OCI-LY1 (cell line): ENCODE measurements at regions not wholly inside any gene's neighbourhood (a gene's known extent, or its start where the extent isn't known, plus 50 kb on each side); places are given as distances from the start of the nearest gene placed in this dataset.

Experiments used
- EZH2 ChIP-seq: fragments of 200-600 bp; sonication (generic), shearing (Covaris generic); IDR thresholded peaks from 2 replicates; pipeline ENCODE4 v1.8.0; 2017; ENCODE audit warnings: borderline replicate concordance, mixed run types, mild to moderate bottlenecking, antibody characterized with exemption, low read length, moderate library complexity, mixed read lengths
- TF ChIP-seq, protein P1 (sequence below): fragments of 200-600 bp; sonication (generic), shearing (Covaris generic); IDR thresholded peaks from 2 replicates; pipeline ENCODE4 v1.5.1; 2017; ENCODE audit warnings: mild to moderate bottlenecking, antibody characterized with exemption, low read length, moderate library complexity, mixed read lengths

DNA sequence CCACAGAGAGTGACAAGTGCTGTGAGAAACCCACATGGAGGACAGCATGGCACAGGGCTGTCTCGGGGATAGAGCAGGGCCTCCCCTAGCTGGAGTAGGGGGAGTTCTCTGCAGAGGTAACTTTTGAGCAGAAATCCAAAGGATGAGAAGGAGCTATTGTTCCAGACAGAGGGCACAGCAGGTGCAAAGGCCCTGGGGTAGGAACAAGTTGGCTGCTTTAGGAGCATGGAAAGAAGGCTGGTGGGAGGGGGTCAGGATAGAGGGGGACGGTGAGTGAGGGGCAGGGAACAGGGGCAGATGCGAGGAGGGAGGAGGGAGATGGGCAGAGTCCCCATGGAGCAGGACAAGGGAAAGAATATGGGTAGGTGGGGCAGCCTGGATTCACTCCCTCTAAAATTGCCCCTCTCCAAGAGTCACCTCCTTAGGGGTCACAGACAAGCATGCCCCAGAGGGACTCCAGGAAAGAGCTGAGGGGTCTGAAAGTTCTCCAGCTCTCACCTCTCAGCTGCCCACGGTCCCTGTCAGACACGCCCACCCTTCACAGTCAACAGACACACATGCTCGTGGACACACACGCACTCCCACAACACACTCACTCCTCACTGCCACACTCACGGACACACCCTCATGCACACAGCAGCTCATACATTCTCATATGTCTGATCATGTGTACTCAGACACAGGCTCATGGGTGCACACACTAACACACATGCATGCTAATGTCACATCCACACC lies 110.7 kb downstream of the LITAF start:
- TF ChIP-seq, protein P1, sequence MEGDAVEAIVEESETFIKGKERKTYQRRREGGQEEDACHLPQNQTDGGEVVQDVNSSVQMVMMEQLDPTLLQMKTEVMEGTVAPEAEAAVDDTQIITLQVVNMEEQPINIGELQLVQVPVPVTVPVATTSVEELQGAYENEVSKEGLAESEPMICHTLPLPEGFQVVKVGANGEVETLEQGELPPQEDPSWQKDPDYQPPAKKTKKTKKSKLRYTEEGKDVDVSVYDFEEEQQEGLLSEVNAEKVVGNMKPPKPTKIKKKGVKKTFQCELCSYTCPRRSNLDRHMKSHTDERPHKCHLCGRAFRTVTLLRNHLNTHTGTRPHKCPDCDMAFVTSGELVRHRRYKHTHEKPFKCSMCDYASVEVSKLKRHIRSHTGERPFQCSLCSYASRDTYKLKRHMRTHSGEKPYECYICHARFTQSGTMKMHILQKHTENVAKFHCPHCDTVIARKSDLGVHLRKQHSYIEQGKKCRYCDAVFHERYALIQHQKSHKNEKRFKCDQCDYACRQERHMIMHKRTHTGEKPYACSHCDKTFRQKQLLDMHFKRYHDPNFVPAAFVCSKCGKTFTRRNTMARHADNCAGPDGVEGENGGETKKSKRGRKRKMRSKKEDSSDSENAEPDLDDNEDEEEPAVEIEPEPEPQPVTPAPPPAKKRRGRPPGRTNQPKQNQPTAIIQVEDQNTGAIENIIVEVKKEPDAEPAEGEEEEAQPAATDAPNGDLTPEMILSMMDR, result no peak
- TF ChIP-seq EZH2, result no peak
